ENCODE measurements at regions not wholly inside any gene's neighbourhood (a gene's known extent, or its start where the extent isn't known, plus 50 kb on each side); places are given as distances from the start of the nearest gene placed in this dataset.
A peak's percentile ranks its signal among the peaks of the same experiment; 100 is the strongest.

DNA sequence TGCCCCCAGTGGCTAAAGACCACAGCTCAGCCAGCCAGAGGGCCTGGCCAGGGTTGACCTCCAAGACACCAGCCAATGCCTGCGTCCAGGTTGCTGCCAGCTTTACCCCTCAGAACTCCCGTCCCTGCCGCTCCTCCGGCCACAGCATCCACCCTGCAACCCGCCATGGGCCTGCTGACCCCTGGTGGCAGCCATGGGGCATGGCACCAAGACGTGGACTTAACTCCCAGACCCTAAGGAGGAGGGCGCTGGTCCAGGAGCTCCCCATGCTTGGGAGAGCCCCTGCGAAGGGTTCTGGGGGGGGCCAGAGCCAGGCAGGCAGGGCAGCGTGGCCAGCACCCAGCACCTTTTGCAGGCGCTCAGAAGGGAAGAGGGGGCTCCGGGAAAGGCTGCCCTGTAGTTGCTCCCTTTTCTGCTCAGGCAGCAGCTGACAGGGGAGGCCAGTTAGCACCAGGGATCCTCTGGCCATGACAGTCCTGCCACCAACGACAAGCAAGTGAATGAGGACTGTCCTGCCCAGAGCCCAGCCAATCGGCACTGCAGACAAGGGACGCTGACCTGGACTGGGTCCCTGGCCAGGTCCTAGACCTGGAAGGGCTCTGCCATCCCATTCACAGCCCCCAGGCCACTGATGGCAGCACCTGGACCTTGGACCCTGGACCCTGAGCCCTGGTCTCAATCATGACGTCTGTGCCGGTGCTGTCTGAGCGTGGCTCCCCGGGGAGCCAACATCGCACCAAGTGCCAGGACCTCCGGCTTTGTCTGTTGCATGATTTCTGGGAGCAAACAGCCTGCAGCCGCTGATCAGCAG, 246.2 kb downstream of the NPHP4 start:
- TF ChIP-seq, protein P1, sequence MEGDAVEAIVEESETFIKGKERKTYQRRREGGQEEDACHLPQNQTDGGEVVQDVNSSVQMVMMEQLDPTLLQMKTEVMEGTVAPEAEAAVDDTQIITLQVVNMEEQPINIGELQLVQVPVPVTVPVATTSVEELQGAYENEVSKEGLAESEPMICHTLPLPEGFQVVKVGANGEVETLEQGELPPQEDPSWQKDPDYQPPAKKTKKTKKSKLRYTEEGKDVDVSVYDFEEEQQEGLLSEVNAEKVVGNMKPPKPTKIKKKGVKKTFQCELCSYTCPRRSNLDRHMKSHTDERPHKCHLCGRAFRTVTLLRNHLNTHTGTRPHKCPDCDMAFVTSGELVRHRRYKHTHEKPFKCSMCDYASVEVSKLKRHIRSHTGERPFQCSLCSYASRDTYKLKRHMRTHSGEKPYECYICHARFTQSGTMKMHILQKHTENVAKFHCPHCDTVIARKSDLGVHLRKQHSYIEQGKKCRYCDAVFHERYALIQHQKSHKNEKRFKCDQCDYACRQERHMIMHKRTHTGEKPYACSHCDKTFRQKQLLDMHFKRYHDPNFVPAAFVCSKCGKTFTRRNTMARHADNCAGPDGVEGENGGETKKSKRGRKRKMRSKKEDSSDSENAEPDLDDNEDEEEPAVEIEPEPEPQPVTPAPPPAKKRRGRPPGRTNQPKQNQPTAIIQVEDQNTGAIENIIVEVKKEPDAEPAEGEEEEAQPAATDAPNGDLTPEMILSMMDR (IDR thresholded peaks at IDR 0.05; ENCODE audit: unreplicated experiment), result peak; percentile 73
- no TSS peak for BruUV-seq (replicated peaks)
- Mint-ChIP-seq H3K9me3 (ENCODE audit: low read depth, unreplicated experiment) (no peaks in the 10 kb centered on the region), H3K27me3 (ENCODE audit: unreplicated experiment) (peaks cover 58% of the 10 kb centered on the region), H3K4me3 (ENCODE audit: low read depth, unreplicated experiment) (no peak overlapping the region), H3K36me3 (ENCODE audit: insufficient read depth, unreplicated experiment) (no peaks in the 10 kb centered on the region), H3K4me1 (ENCODE audit: low read depth, unreplicated experiment) (no peaks in the 10 kb centered on the region), H3K27ac (ENCODE audit: unreplicated experiment) (no peak overlapping the region)
- intact Hi-C loops (cut with micrococcal nuclease; ENCODE audit: unreplicated experiment), result loop anchor here (5.0 kb wide), 2 partner anchors 234 to 1834 kb away; no protein-coding TSS in a partner anchor
- CTCF ChIA-PET, result interaction anchor here (0.6 to 1.3 kb wide), 5 partner anchors 18 to 1835 kb away, joined by 3 to 9 read pairs (median 4); no protein-coding TSS in a partner anchor
- peak; percentile 74 for DNase-seq

DNA sequence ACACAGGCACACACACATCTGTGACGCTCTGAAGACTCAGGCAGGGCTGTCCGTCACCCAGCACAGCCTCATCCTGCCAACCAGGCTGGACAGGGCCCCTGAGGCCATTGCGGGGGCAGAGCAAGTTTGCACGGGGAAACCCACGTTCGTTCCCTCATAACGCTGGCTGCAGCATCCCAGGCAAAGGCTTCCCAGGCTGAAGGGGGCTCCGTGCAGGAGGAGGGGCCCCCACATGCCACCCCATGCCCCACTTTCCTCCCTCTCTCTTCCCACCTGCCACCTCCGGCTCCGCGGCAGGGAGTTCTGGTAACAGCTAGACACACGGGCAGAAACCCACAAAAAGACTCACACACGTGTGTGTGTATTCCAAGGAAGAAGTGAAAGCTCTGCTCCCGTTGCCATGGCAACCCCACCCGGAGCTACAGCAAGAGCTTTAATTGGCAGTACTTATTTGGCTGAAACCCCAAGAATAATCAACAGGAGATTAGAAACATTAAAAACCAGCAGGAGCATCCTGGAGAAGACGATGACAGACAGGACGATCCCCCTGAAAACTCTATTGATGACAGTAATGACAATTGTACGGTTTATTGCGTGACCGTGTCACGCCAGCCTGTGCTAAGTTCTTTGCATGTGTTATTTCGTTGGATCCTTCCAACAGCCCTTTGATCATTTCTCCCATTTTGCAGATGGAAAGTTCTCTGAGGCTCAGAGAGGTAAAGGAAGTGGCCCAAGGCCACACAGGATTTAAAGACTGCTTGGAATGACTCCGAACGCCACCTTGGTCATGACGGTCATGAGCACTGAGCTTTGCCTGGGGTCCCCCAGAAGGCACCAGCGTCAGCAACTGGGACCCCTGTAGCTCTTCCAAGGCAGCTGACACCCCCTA, 247.1 kb downstream of the NPHP4 start:
- CTCF ChIA-PET, result interaction anchor here (0.6 to 1.3 kb wide), 5 partner anchors 17 to 1834 kb away, joined by 3 to 9 read pairs (median 4); no protein-coding TSS in a partner anchor
- Mint-ChIP-seq H3K27me3 (ENCODE audit: unreplicated experiment) (peaks cover 49% of the 10 kb centered on the region), H3K36me3 (ENCODE audit: insufficient read depth, unreplicated experiment) (no peaks in the 10 kb centered on the region), H3K9me3 (ENCODE audit: low read depth, unreplicated experiment) (no peaks in the 10 kb centered on the region), H3K27ac (ENCODE audit: unreplicated experiment) (no peak overlapping the region), H3K4me3 (ENCODE audit: low read depth, unreplicated experiment) (no peak overlapping the region), H3K4me1 (ENCODE audit: low read depth, unreplicated experiment) (no peaks in the 10 kb centered on the region)
- intact Hi-C loops (cut with micrococcal nuclease; ENCODE audit: unreplicated experiment), result loop anchor here (5.0 kb wide), 2 partner anchors 233 to 1833 kb away; no protein-coding TSS in a partner anchor
- BruUV-seq (replicated peaks), result no TSS peak
- TF ChIP-seq, protein P1 (IDR thresholded peaks at IDR 0.05; ENCODE audit: unreplicated experiment), result no peak
- DNase-seq, result no peak

DNA sequence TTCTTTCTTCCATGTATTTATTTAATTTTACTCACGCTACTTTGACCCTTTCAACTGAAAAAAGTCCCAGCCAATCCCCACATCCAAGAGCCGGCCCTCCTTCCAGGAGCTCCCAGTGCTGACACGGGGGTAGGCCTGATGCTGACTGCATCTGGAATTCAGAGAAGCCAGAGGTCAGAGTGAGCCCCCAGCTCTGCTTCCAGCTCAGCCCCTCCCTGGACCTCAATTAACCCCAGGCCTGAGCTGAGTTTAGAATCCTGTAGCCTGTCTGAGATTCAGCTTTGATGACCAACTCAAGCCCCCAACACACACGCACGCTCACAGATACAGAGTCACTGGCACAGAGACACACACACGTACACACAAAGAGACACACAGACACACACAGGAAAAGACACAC, 247.9 kb downstream of the NPHP4 start:
- Mint-ChIP-seq H3K9me3 (ENCODE audit: low read depth, unreplicated experiment) (no peaks in the 10 kb centered on the region), H3K27ac (ENCODE audit: unreplicated experiment) (no peak overlapping the region), H3K4me1 (ENCODE audit: low read depth, unreplicated experiment) (no peaks in the 10 kb centered on the region), H3K27me3 (ENCODE audit: unreplicated experiment) (peaks cover 41% of the 10 kb centered on the region), H3K4me3 (ENCODE audit: low read depth, unreplicated experiment) (no peak overlapping the region), H3K36me3 (ENCODE audit: insufficient read depth, unreplicated experiment) (no peaks in the 10 kb centered on the region)
- TF ChIP-seq, protein P1 (IDR thresholded peaks at IDR 0.05; ENCODE audit: unreplicated experiment), result no peak
- intact Hi-C loops (cut with micrococcal nuclease; ENCODE audit: unreplicated experiment), result no loop called here
- BruUV-seq (replicated peaks), result no TSS peak
- no peak for DNase-seq
- CTCF ChIA-PET, result no interaction called here

DNA sequence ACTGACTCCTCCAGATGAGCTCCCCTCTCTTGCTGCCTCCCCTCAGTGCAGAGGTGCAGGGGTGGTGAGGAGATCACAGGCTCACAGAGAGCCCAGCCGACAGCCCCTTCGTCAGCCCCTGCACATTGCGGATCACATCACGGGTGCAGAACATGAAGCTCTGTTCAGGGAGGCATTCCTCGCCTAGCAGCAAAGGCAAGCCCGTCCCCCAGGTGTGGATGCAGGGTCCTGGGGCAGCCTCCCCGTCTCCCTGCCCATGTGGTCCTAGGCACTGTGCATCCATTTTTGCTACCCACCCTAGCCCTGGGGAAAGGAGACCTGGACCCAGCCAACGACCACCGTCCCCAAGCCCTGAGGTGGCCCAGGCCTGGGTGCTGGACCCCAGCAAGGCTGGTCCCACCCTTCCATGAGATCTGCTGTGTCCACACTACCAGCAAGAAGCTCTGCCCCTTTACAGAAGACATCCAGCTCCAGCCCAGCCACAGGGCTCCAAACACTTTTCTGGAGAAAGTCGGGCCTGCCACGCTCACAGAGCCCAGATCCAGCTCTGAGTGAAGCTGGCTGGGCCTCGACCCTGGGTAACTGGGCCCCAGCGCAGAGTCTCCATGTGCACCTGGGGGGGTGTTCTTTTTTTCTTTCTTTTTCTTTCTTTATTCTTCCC, 248.7 kb downstream of the NPHP4 start:
- no peaks in the 10 kb centered on the region for H3K36me3 Mint-ChIP-seq (ENCODE audit: insufficient read depth, unreplicated experiment)
- H3K4me1 Mint-ChIP-seq (ENCODE audit: low read depth, unreplicated experiment), result no peaks in the 10 kb centered on the region
- H3K4me3 Mint-ChIP-seq (ENCODE audit: low read depth, unreplicated experiment), result no peak overlapping the region
- TF ChIP-seq, protein P1 (IDR thresholded peaks at IDR 0.05; ENCODE audit: unreplicated experiment), result no peak
- CTCF ChIA-PET, result no interaction called here
- peaks cover 34% of the 10 kb centered on the region for H3K27me3 Mint-ChIP-seq (ENCODE audit: unreplicated experiment)
- intact Hi-C loops (cut with micrococcal nuclease; ENCODE audit: unreplicated experiment), result no loop called here
- H3K27ac Mint-ChIP-seq (ENCODE audit: unreplicated experiment), result no peak overlapping the region
- H3K9me3 Mint-ChIP-seq (ENCODE audit: low read depth, unreplicated experiment), result no peaks in the 10 kb centered on the region
- no TSS peak for BruUV-seq (replicated peaks)
- DNase-seq, result no peak
